ENCODE measurements at regions not wholly inside any gene's neighbourhood (a gene's known extent, or its start where the extent isn't known, plus 50 kb on each side); places are given as distances from the start of the nearest gene placed in this dataset.

DNA sequence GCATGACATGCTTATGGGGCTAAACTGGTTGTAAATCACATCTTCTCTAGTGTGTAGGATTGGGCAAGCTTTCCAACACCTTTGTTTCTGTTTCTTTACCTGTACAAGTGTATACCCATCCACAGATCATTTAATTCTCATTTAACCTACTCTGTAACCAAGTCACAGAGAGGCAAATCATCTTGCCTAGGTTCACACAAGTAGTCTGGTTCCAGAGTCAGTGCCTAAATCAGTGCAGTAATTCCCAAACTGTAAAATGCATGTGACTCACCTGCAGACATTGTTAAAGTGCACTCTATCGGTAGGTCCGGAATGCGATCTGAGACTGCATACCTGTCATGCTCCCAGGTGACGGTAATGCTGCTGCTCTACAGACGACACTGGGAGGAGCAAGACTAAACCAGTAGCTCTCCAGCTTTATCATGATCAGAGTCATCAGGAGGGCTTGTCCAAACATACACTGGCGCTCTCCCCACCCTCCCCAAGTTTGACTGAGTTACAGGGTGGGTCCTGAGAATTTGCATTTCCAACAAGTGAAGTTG, 107.9 kb upstream of the FREM1 start:
- intact Hi-C loops (cut with DNase I): no loop called here
- DNase-seq (no peak), ATAC-seq (no peak)
- Histone ChIP-seq H3K36me3 (no peaks in the 10 kb centered on the region), H3K4me3 (no peak overlapping the region), H3K9me3 (no peaks in the 10 kb centered on the region), H3K27me3 (no peaks in the 10 kb centered on the region), H3K27ac (no peak overlapping the region), H3K4me1 (no peaks in the 10 kb centered on the region)
- 91 to 92% methylated on average over 6 of the region's 6 CpGs for WGBS, 2 donors
- no peak for TF ChIP-seq CTCF (IDR thresholded peaks at IDR 0.05)

- Histone ChIP-seq H3K9me3 (no peaks in the 10 kb centered on the region), H3K27ac (peak overlapping the region in 1 of 10 donors; percentile 24), H3K36me3 (no peaks in the 10 kb centered on the region), H3K4me3 (no peak overlapping the region), H3K4me1 (peaks cover 0 to 7% (median 0%) of the 10 kb centered on the region in 9 donors), H3K27me3 (no peaks in the 10 kb centered on the region)
- DNase-seq: no peak
- no peak for ATAC-seq
- intact Hi-C loops (cut with DNase I): no loop called here
- no peak for TF ChIP-seq CTCF (IDR thresholded peaks at IDR 0.05)
Observed at GRCh38 chr9:15010581-15010980, 100.4 kb upstream of the FREM1 start.

GRCh38 chr9:15007698-15008097, 97.5 kb upstream of the FREM1 start:
- DNase-seq: no peak
- ATAC-seq: no peak
- Histone ChIP-seq H3K36me3 (no peaks in the 10 kb centered on the region), H3K27me3 (no peaks in the 10 kb centered on the region), H3K4me1 (peaks cover 0 to 7% (median 0%) of the 10 kb centered on the region in 9 donors), H3K4me3 (no peak overlapping the region), H3K9me3 (no peaks in the 10 kb centered on the region), H3K27ac (no peak overlapping the region)
- TF ChIP-seq CTCF (IDR thresholded peaks at IDR 0.05): no peak
- intact Hi-C loops (cut with DNase I): no loop called here
- WGBS, 2 donors: 40 to 67% methylated on average over 1 of the region's 1 CpG

- intact Hi-C loops (cut with DNase I): no loop called here
- Histone ChIP-seq H3K4me3 (no peak overlapping the region), H3K27ac (no peak overlapping the region), H3K36me3 (no peaks in the 10 kb centered on the region), H3K4me1 (peaks cover 0 to 26% (median 6%) of the 10 kb centered on the region in 9 donors), H3K27me3 (no peaks in the 10 kb centered on the region), H3K9me3 (no peaks in the 10 kb centered on the region)
- TF ChIP-seq CTCF (IDR thresholded peaks at IDR 0.05): no peak
- ATAC-seq (no peak), DNase-seq (no peak)
- WGBS, 2 donors: 36 to 38% methylated on average over 1 of the region's 1 CpG
Observed at GRCh38 chr9:14994738-14995137, 84.5 kb upstream of the FREM1 start.

Data from heart right ventricle (tissue), 16 donors.